WTC11 (cell line): ENCODE measurements at regions not wholly inside any gene's neighbourhood (a gene's known extent, or its start where the extent isn't known, plus 50 kb on each side); places are given as distances from the start of the nearest gene placed in this dataset.

Experiments used
- ATAC-seq: fragments of 200-7000 bp; cut with Tn5 transposase; 2 replicates; pipeline ENCODE4 v1.10.0; 2021; ENCODE audit warnings: mild to moderate bottlenecking, moderate library complexity
- CTCF ChIA-PET: fragments of 300-600 bp; sonication (Branson Sonifier 250); formaldehyde crosslinking; loops from one replicate; lab custom pipeline; 2021; ENCODE audit warnings: antibody characterized with exemption; lab: Charles Lee
- POLR2A ChIA-PET: fragments of 350-600 bp; sonication (Branson Sonifier 250); formaldehyde crosslinking; loops from one replicate; lab custom pipeline; 2021; ENCODE audit warnings: antibody characterized with exemption; lab: Charles Lee
- DNase-seq: peaks from one replicate; pipeline ENCODE4 v3.0.0; 2021; ENCODE audit warnings: low spot score
- H3K27ac Mint-ChIP-seq: 2 replicates; pipeline ENCODE4 v1.8.0; 2021; ENCODE audit warnings: mixed read lengths
- H3K27me3 Mint-ChIP-seq: 2 replicates; pipeline ENCODE4 v1.8.0; 2021; ENCODE audit warnings: low read depth, mild to moderate bottlenecking, moderate library complexity, mixed read lengths
- H3K36me3 Mint-ChIP-seq: 2 replicates; pipeline ENCODE4 v1.8.0; 2021; ENCODE audit warnings: mixed read lengths
- H3K4me1 Mint-ChIP-seq: 2 replicates; pipeline ENCODE4 v1.8.0; 2022; ENCODE audit warnings: mixed read lengths
- H3K4me3 Mint-ChIP-seq: 2 replicates; pipeline ENCODE4 v1.8.0; 2021; ENCODE audit warnings: mild to moderate bottlenecking, moderate library complexity, mixed read lengths
- H3K9me3 Mint-ChIP-seq: 2 replicates; pipeline ENCODE4 v1.8.0; 2021; ENCODE audit warnings: mixed read lengths
- CBFB ChIP-seq: sonication (generic); formaldehyde crosslinking; IDR thresholded peaks from 2 replicates; pipeline ENCODE4 v1.8.1; 2022; ENCODE audit warnings: mild to moderate bottlenecking, low read depth, missing genetic modification reagents
- ELF4 ChIP-seq: sonication (generic); formaldehyde crosslinking; IDR thresholded peaks from 2 replicates; pipeline ENCODE4 v1.8.1; 2022; ENCODE audit warnings: low read depth, mild to moderate bottlenecking, moderate library complexity, missing genetic modification reagents
- ETV6 ChIP-seq: sonication (generic); formaldehyde crosslinking; IDR thresholded peaks from 2 replicates; pipeline ENCODE4 v1.8.1; 2022; ENCODE audit warnings: mild to moderate bottlenecking, missing genetic modification reagents
- FOXP1 ChIP-seq: sonication (generic); formaldehyde crosslinking; IDR thresholded peaks from 2 replicates; pipeline ENCODE4 v1.8.0; 2022; ENCODE audit warnings: missing genetic modification reagents, mild to moderate bottlenecking, moderate library complexity, borderline replicate concordance
- GRHL2 ChIP-seq: fragments of 250-450 bp; sonication (Bioruptor Pico); IDR thresholded peaks from 2 replicates; pipeline ENCODE4 v1.8.0; 2022; ENCODE audit warnings: mild to moderate bottlenecking, moderate library complexity; ENCODE audit not compliant: insufficient replicate concordance, severe bottlenecking
- IRF2 ChIP-seq: sonication (generic); formaldehyde crosslinking; IDR thresholded peaks from 2 replicates; pipeline ENCODE4 v1.8.0; 2022; ENCODE audit warnings: low read depth, missing genetic modification reagents, borderline replicate concordance
- MYBL2 ChIP-seq: sonication (generic); formaldehyde crosslinking; IDR thresholded peaks from 2 replicates; pipeline ENCODE4 v1.8.1; 2023; ENCODE audit warnings: mild to moderate bottlenecking, moderate library complexity, missing genetic modification reagents
- NR1H2 ChIP-seq: sonication (generic); formaldehyde crosslinking; IDR thresholded peaks from 2 replicates; pipeline ENCODE4 v1.9.0; 2021; ENCODE audit warnings: mild to moderate bottlenecking, moderate library complexity, missing genetic modification reagents
- PRRX2 ChIP-seq: fragments of 250-450 bp; sonication (Bioruptor Pico); IDR thresholded peaks from 2 replicates; pipeline ENCODE4 v1.8.0; 2021; ENCODE audit warnings: mild to moderate bottlenecking
- SOX15 ChIP-seq: fragments of 250-450 bp; sonication (Bioruptor Pico); IDR thresholded peaks from 2 replicates; pipeline ENCODE4 v1.9.0; 2021; ENCODE audit warnings: mild to moderate bottlenecking
- SP1 ChIP-seq: sonication (generic); formaldehyde crosslinking; conservative IDR thresholded peaks from 2 replicates; pipeline ENCODE4 v1.8.1; 2022; ENCODE audit warnings: missing genetic modification reagents
- TEAD4 ChIP-seq: sonication (generic); formaldehyde crosslinking; IDR thresholded peaks from 2 replicates; pipeline ENCODE4 v1.8.0; 2022; ENCODE audit warnings: mild to moderate bottlenecking, missing genetic modification reagents
- TP53 ChIP-seq: sonication (generic); formaldehyde crosslinking; IDR thresholded peaks from 2 replicates; pipeline ENCODE4 v1.8.1; 2023; ENCODE audit warnings: mild to moderate bottlenecking, missing genetic modification reagents
- ZNF671 ChIP-seq: fragments of 250-450 bp; sonication (Bioruptor Pico); IDR thresholded peaks from 2 replicates; pipeline ENCODE4 v1.8.0; 2021; ENCODE audit warnings: mild to moderate bottlenecking
- TF ChIP-seq, protein P1 (sequence below): sonication (generic); formaldehyde crosslinking; IDR thresholded peaks from 2 replicates; pipeline ENCODE4 v1.8.0; 2022; ENCODE audit warnings: mild to moderate bottlenecking, missing genetic modification reagents
- TF ChIP-seq, protein P2 (sequence below): sonication (generic); formaldehyde crosslinking; IDR thresholded peaks from 2 replicates; pipeline ENCODE4 v1.8.1; 2023; ENCODE audit warnings: mild to moderate bottlenecking, missing genetic modification reagents
- TF ChIP-seq, protein P3 (sequence below): fragments of 250-450 bp; sonication (Bioruptor Pico); IDR thresholded peaks from 2 replicates; pipeline ENCODE4 v1.9.0; 2021; ENCODE audit warnings: mild to moderate bottlenecking
- TF ChIP-seq, protein P4 (sequence below): sonication (generic); formaldehyde crosslinking; IDR thresholded peaks from 2 replicates; pipeline ENCODE4 v1.8.0; 2023; ENCODE audit warnings: missing genetic modification reagents
- TF ChIP-seq, protein P5 (sequence below): fragments of 250-450 bp; sonication (Bioruptor Pico); IDR thresholded peaks from 2 replicates; pipeline ENCODE4 v1.8.0; 2021; ENCODE audit warnings: mild to moderate bottlenecking
- TF ChIP-seq, protein P6 (sequence below): sonication (generic); formaldehyde crosslinking; IDR thresholded peaks from 2 replicates; pipeline ENCODE4 v1.8.1; 2022; ENCODE audit warnings: low read depth, mild to moderate bottlenecking, moderate library complexity, missing genetic modification reagents, borderline replicate concordance
- TF ChIP-seq, protein P7 (sequence below): sonication (generic); formaldehyde crosslinking; IDR thresholded peaks from 2 replicates; pipeline ENCODE4 v1.8.1; 2023; ENCODE audit warnings: mild to moderate bottlenecking, missing genetic modification reagents, borderline replicate concordance

DNA sequence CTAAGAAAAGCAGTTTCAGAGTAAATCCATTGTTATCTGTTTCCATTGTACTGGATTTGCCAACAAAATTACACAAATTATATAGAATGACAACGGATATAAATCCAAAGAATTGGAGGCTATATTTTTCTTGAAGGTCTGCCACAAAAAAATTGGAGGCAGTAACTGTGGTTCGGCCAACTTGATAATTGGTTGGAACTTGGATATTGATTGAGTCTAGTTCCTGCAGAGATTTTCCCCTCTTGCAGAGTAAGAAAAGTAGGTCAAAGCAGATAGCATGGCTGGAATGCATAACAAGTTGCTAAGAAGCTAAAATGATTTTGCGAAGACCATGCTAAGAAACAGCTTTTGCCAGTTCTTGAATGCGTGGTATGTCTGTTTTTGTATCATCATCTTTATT, 269.6 kb upstream of the CFAP20DC start:
- ATAC-seq (no peak), DNase-seq (no peak)
- no peaks in the 10 kb centered on the region for H3K36me3 Mint-ChIP-seq
- no peak overlapping the region for H3K27ac Mint-ChIP-seq
- TF ChIP-seq, protein P1, sequence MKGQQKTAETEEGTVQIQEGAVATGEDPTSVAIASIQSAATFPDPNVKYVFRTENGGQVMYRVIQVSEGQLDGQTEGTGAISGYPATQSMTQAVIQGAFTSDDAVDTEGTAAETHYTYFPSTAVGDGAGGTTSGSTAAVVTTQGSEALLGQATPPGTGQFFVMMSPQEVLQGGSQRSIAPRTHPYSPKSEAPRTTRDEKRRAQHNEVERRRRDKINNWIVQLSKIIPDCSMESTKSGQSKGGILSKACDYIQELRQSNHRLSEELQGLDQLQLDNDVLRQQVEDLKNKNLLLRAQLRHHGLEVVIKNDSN = no peak
- TF ChIP-seq, protein P2, sequence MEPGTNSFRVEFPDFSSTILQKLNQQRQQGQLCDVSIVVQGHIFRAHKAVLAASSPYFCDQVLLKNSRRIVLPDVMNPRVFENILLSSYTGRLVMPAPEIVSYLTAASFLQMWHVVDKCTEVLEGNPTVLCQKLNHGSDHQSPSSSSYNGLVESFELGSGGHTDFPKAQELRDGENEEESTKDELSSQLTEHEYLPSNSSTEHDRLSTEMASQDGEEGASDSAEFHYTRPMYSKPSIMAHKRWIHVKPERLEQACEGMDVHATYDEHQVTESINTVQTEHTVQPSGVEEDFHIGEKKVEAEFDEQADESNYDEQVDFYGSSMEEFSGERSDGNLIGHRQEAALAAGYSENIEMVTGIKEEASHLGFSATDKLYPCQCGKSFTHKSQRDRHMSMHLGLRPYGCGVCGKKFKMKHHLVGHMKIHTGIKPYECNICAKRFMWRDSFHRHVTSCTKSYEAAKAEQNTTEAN = no peak
- TF ChIP-seq, protein P3, sequence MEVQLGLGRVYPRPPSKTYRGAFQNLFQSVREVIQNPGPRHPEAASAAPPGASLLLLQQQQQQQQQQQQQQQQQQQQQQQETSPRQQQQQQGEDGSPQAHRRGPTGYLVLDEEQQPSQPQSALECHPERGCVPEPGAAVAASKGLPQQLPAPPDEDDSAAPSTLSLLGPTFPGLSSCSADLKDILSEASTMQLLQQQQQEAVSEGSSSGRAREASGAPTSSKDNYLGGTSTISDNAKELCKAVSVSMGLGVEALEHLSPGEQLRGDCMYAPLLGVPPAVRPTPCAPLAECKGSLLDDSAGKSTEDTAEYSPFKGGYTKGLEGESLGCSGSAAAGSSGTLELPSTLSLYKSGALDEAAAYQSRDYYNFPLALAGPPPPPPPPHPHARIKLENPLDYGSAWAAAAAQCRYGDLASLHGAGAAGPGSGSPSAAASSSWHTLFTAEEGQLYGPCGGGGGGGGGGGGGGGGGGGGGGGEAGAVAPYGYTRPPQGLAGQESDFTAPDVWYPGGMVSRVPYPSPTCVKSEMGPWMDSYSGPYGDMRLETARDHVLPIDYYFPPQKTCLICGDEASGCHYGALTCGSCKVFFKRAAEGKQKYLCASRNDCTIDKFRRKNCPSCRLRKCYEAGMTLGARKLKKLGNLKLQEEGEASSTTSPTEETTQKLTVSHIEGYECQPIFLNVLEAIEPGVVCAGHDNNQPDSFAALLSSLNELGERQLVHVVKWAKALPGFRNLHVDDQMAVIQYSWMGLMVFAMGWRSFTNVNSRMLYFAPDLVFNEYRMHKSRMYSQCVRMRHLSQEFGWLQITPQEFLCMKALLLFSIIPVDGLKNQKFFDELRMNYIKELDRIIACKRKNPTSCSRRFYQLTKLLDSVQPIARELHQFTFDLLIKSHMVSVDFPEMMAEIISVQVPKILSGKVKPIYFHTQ (CRISPR knock-in tag) = no peak
- TF ChIP-seq, protein P4, sequence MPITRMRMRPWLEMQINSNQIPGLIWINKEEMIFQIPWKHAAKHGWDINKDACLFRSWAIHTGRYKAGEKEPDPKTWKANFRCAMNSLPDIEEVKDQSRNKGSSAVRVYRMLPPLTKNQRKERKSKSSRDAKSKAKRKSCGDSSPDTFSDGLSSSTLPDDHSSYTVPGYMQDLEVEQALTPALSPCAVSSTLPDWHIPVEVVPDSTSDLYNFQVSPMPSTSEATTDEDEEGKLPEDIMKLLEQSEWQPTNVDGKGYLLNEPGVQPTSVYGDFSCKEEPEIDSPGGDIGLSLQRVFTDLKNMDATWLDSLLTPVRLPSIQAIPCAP (CRISPR knock-in tag) = no peak
- no peaks in the 10 kb centered on the region for H3K9me3 Mint-ChIP-seq
- no peaks in the 10 kb centered on the region for H3K27me3 Mint-ChIP-seq
- H3K4me3 Mint-ChIP-seq = no peak overlapping the region
- 0 out of 2 replicates have a peak, but pooled peaks cover 5% of the 10 kb centered on the region for H3K4me1 Mint-ChIP-seq
- ChIA-PET CTCF (no interaction called here), POLR2A (no interaction called here)

DNA sequence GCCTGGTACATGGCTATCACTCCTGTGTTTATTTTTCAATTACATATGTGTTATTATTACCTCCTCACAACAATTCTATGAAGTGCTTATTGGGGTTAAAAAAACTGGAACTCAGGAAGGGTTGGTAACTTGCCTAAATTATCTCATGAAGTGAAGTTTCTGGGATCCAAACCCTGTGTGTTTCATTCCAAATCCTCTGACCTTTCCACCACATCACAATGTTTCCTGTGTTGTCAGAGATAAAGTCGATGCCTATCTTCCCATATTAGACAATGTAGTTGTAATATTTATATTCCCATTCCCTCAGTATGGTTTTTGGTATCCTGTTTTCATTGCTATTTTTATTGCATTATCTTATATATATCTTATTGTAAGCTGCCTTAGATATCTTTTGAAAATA, 269.1 kb upstream of the CFAP20DC start:
- H3K9me3 Mint-ChIP-seq = peaks cover 4% of the 10 kb centered on the region
- no peaks in the 10 kb centered on the region for H3K27me3 Mint-ChIP-seq
- DNase-seq (no peak), ATAC-seq (no peak)
- 0 out of 2 replicates have a peak, but pooled peaks cover 5% of the 10 kb centered on the region for H3K4me1 Mint-ChIP-seq
- ChIA-PET POLR2A (no interaction called here), CTCF (no interaction called here)
- TF ChIP-seq CBFB = no peak
- no peak for TF ChIP-seq TP53
- no peak for TF ChIP-seq SOX15
- TF ChIP-seq ETV6 (CRISPR knock-in tag) = no peak
- TF ChIP-seq PRRX2 (CRISPR knock-in tag) = no peak
- no peak overlapping the region for H3K27ac Mint-ChIP-seq
- H3K36me3 Mint-ChIP-seq = no peaks in the 10 kb centered on the region
- H3K4me3 Mint-ChIP-seq = no peak overlapping the region

DNA sequence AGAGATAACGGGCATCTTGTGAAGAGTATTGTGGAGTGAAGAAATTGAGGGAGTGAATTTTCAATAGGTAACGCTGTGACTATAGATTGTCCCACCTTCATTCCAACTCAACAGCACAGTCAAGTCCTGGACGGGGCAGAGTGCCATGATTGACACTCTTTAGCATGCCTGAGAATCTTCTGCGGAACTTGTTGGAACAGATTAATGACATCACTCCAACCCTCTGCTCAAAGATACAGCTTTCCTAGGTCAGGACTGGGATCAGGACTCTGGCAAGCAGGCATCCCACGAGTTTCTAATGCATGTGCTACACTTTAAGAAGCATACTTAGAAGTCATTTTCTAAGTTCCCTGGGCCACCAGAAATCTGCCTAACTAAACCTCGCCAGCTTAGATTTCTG, 267.6 kb upstream of the CFAP20DC start:
- ATAC-seq = no peak
- no peak for DNase-seq
- POLR2A ChIA-PET = no interaction called here
- Mint-ChIP-seq H3K27me3 (no peaks in the 10 kb centered on the region), H3K4me1 (0 out of 2 replicates have a peak, but pooled peaks cover 5% of the 10 kb centered on the region), H3K4me3 (no peak overlapping the region), H3K27ac (no peak overlapping the region), H3K9me3 (peaks cover 6% of the 10 kb centered on the region), H3K36me3 (no peaks in the 10 kb centered on the region)
- CTCF ChIA-PET = interaction anchor here (1.0 to 1.3 kb wide), 2 partner anchors 8 to 9 kb away, joined by 3 to 4 read pairs; no protein-coding TSS in a partner anchor
- TF ChIP-seq, protein P5, sequence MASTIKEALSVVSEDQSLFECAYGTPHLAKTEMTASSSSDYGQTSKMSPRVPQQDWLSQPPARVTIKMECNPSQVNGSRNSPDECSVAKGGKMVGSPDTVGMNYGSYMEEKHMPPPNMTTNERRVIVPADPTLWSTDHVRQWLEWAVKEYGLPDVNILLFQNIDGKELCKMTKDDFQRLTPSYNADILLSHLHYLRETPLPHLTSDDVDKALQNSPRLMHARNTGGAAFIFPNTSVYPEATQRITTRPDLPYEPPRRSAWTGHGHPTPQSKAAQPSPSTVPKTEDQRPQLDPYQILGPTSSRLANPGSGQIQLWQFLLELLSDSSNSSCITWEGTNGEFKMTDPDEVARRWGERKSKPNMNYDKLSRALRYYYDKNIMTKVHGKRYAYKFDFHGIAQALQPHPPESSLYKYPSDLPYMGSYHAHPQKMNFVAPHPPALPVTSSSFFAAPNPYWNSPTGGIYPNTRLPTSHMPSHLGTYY (CRISPR knock-in tag) = no peak
- TF ChIP-seq TEAD4 (CRISPR knock-in tag) (no peak), GRHL2 (CRISPR knock-in tag) (no peak), ELF4 (CRISPR knock-in tag) (no peak), MYBL2 (no peak), IRF2 (no peak), SP1 (CRISPR knock-in tag) (no peak), FOXP1 (CRISPR knock-in tag) (no peak), ZNF671 (no peak), ETV6 (CRISPR knock-in tag) (no peak), NR1H2 (CRISPR knock-in tag) (no peak)
- TF ChIP-seq, protein P6, sequence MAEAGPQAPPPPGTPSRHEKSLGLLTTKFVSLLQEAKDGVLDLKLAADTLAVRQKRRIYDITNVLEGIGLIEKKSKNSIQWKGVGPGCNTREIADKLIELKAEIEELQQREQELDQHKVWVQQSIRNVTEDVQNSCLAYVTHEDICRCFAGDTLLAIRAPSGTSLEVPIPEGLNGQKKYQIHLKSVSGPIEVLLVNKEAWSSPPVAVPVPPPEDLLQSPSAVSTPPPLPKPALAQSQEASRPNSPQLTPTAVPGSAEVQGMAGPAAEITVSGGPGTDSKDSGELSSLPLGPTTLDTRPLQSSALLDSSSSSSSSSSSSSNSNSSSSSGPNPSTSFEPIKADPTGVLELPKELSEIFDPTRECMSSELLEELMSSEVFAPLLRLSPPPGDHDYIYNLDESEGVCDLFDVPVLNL (CRISPR knock-in tag) = no peak
- TF ChIP-seq, protein P7, sequence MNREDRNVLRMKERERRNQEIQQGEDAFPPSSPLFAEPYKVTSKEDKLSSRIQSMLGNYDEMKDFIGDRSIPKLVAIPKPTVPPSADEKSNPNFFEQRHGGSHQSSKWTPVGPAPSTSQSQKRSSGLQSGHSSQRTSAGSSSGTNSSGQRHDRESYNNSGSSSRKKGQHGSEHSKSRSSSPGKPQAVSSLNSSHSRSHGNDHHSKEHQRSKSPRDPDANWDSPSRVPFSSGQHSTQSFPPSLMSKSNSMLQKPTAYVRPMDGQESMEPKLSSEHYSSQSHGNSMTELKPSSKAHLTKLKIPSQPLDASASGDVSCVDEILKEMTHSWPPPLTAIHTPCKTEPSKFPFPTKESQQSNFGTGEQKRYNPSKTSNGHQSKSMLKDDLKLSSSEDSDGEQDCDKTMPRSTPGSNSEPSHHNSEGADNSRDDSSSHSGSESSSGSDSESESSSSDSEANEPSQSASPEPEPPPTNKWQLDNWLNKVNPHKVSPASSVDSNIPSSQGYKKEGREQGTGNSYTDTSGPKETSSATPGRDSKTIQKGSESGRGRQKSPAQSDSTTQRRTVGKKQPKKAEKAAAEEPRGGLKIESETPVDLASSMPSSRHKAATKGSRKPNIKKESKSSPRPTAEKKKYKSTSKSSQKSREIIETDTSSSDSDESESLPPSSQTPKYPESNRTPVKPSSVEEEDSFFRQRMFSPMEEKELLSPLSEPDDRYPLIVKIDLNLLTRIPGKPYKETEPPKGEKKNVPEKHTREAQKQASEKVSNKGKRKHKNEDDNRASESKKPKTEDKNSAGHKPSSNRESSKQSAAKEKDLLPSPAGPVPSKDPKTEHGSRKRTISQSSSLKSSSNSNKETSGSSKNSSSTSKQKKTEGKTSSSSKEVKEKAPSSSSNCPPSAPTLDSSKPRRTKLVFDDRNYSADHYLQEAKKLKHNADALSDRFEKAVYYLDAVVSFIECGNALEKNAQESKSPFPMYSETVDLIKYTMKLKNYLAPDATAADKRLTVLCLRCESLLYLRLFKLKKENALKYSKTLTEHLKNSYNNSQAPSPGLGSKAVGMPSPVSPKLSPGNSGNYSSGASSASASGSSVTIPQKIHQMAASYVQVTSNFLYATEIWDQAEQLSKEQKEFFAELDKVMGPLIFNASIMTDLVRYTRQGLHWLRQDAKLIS (CRISPR knock-in tag) = no peak
